Activated CD4-positive, alpha-beta memory T cell treated with anti-CD3 and anti-CD28 coated beads for 36 hours (primary cell): ENCODE measurements at regions not wholly inside any gene's neighbourhood (a gene's known extent, or its start where the extent isn't known, plus 50 kb on each side); places are given as distances from the start of the nearest gene placed in this dataset.

ENCODE experiments used
- CTCF ChIA-PET: fragments of 350-600 bp; sonication (Branson Sonifier 250); formaldehyde crosslinking; loops from one replicate; lab custom pipeline; 2021; ENCODE audit warnings: antibody characterized with exemption, inconsistent platforms; lab: Charles Lee
- POLR2A ChIA-PET: fragments of 350-600 bp; sonication (Branson Sonifier 250); formaldehyde crosslinking; loops from one replicate; lab custom pipeline; 2021; ENCODE audit warnings: antibody characterized with exemption; lab: Charles Lee
- DNase-seq: peaks from one replicate; pipeline ENCODE4 v3.0.0-alpha.2; 2020
- H3K27ac Mint-ChIP-seq: one replicate; pipeline ENCODE4 v1.8.0; 2021; ENCODE audit warnings: mixed read lengths
- H3K27me3 Mint-ChIP-seq: one replicate; pipeline ENCODE4 v1.8.0; 2021; ENCODE audit warnings: mixed read lengths
- H3K36me3 Mint-ChIP-seq: one replicate; pipeline ENCODE4 v1.8.0; 2021; ENCODE audit warnings: mixed read lengths
- H3K4me1 Mint-ChIP-seq: one replicate; pipeline ENCODE4 v1.8.0; 2021; ENCODE audit warnings: low read depth, mixed read lengths
- H3K4me3 Mint-ChIP-seq: one replicate; pipeline ENCODE4 v1.8.0; 2021; ENCODE audit warnings: mild to moderate bottlenecking, mixed read lengths
- H3K9me3 Mint-ChIP-seq: one replicate; pipeline ENCODE4 v1.8.0; 2021; ENCODE audit warnings: mixed read lengths
- intact Hi-C: fragments of 100-400 bp; cut with micrococcal nuclease; formaldehyde crosslinking; loops from one replicate; pipeline ENCODE4 v1.15.1; 2023

GRCh38 chr6:87832025-87832825 is 130.2 kb upstream of the AKIRIN2 start:
- DNase-seq = no peak
- POLR2A ChIA-PET = no interaction called here
- Mint-ChIP-seq H3K27me3 (no peaks in the 10 kb centered on the region), H3K27ac (peak overlapping the region; percentile 10), H3K4me3 (peak overlapping the region; percentile 57), H3K9me3 (no peaks in the 10 kb centered on the region), H3K36me3 (no peaks in the 10 kb centered on the region), H3K4me1 (peaks cover 10% of the 10 kb centered on the region)
- CTCF ChIA-PET = interaction anchor here (0.6 to 2.2 kb wide), 16 partner anchors 8 to 1039 kb away, joined by 3 to 9 read pairs (median 3); no protein-coding TSS in a partner anchor
- intact Hi-C loops = loop anchor here (2.0 to 5.0 kb wide), 2 partner anchors 335 to 949 kb away; partner anchors contain the start of gene CNR1

- ChIA-PET CTCF (interaction anchor here (0.7 to 2.2 kb wide), 4 partner anchors 24 to 949 kb away, joined by 3 to 9 read pairs (median 6); no protein-coding TSS in a partner anchor), POLR2A (no interaction called here)
- Mint-ChIP-seq H3K4me1 (peaks cover 17% of the 10 kb centered on the region), H3K27me3 (no peaks in the 10 kb centered on the region), H3K9me3 (no peaks in the 10 kb centered on the region), H3K27ac (no peak overlapping the region), H3K4me3 (no peak overlapping the region), H3K36me3 (no peaks in the 10 kb centered on the region)
- DNase-seq = no peak
- intact Hi-C loops = loop anchor here (5.0 kb wide), 1 partner anchor 336 kb away; the partner anchor contains the start of gene CNR1
Observed at GRCh38 chr6:87830907-87831306, 128.9 kb upstream of the AKIRIN2 start.

GRCh38 chr6:87829622-87830121 is 127.6 kb upstream of the AKIRIN2 start:
- DNase-seq = no peak
- Mint-ChIP-seq H3K4me1 (peaks cover 29% of the 10 kb centered on the region), H3K4me3 (no peak overlapping the region), H3K9me3 (no peaks in the 10 kb centered on the region), H3K27me3 (no peaks in the 10 kb centered on the region), H3K36me3 (no peaks in the 10 kb centered on the region), H3K27ac (no peak overlapping the region)
- intact Hi-C loops = loop anchor here (5.0 kb wide), 1 partner anchor 338 kb away; the partner anchor contains the start of gene CNR1
- ChIA-PET POLR2A (no interaction called here), CTCF (no interaction called here)

- Mint-ChIP-seq H3K36me3 (no peaks in the 10 kb centered on the region), H3K9me3 (no peaks in the 10 kb centered on the region), H3K27me3 (no peaks in the 10 kb centered on the region), H3K4me3 (no peak overlapping the region), H3K4me1 (peaks cover 29% of the 10 kb centered on the region), H3K27ac (no peak overlapping the region)
- ChIA-PET CTCF (no interaction called here), POLR2A (no interaction called here)
- no peak for DNase-seq
- intact Hi-C loops = no loop called here
Observed at GRCh38 chr6:87828044-87828443, 126.0 kb upstream of the AKIRIN2 start.

GRCh38 chr6:87827346-87827745 is 125.3 kb upstream of the AKIRIN2 start:
- Mint-ChIP-seq H3K4me3 (no peak overlapping the region), H3K4me1 (peaks cover 26% of the 10 kb centered on the region), H3K9me3 (no peaks in the 10 kb centered on the region), H3K27me3 (no peaks in the 10 kb centered on the region), H3K36me3 (no peaks in the 10 kb centered on the region), H3K27ac (no peak overlapping the region)
- POLR2A ChIA-PET = no interaction called here
- CTCF ChIA-PET = no interaction called here
- intact Hi-C loops = no loop called here
- no peak for DNase-seq

GRCh38 chr6:87826424-87826823 is 124.4 kb upstream of the AKIRIN2 start:
- Mint-ChIP-seq H3K9me3 (no peaks in the 10 kb centered on the region), H3K36me3 (no peaks in the 10 kb centered on the region), H3K27ac (no peak overlapping the region), H3K4me3 (no peak overlapping the region), H3K27me3 (no peaks in the 10 kb centered on the region), H3K4me1 (peaks cover 21% of the 10 kb centered on the region)
- ChIA-PET CTCF (no interaction called here), POLR2A (no interaction called here)
- intact Hi-C loops = no loop called here
- no peak for DNase-seq

- H3K4me3 Mint-ChIP-seq = no peak overlapping the region
- no peaks in the 10 kb centered on the region for H3K9me3 Mint-ChIP-seq
- CTCF ChIA-PET = interaction anchor here (1.0 kb wide), 1 partner anchor 69 kb away, joined by 4 read pairs; no protein-coding TSS in a partner anchor
- DNase-seq = no peak
- POLR2A ChIA-PET = no interaction called here
- H3K27ac Mint-ChIP-seq = no peak overlapping the region
- H3K36me3 Mint-ChIP-seq = no peaks in the 10 kb centered on the region
- peaks cover 19% of the 10 kb centered on the region for H3K4me1 Mint-ChIP-seq
- intact Hi-C loops = loop anchor here (1.0 kb wide), 1 partner anchor 18 kb away; no protein-coding TSS in a partner anchor
- no peaks in the 10 kb centered on the region for H3K27me3 Mint-ChIP-seq
Observed at GRCh38 chr6:87825821-87826221, 123.8 kb upstream of the AKIRIN2 start.

GRCh38 chr6:87824958-87825491 is 123.0 kb upstream of the AKIRIN2 start:
- intact Hi-C loops = loop anchor here (1.0 kb wide), 1 partner anchor 17 kb away; no protein-coding TSS in a partner anchor
- Mint-ChIP-seq H3K27me3 (no peaks in the 10 kb centered on the region), H3K4me1 (peaks cover 19% of the 10 kb centered on the region), H3K36me3 (no peaks in the 10 kb centered on the region), H3K9me3 (no peaks in the 10 kb centered on the region), H3K27ac (peak overlapping the region; percentile 3), H3K4me3 (no peak overlapping the region)
- CTCF ChIA-PET = interaction anchor here (1.0 kb wide), 1 partner anchor 68 kb away, joined by 4 read pairs; no protein-coding TSS in a partner anchor
- POLR2A ChIA-PET = no interaction called here
- no peak for DNase-seq

- Mint-ChIP-seq H3K27me3 (no peaks in the 10 kb centered on the region), H3K4me1 (peaks cover 19% of the 10 kb centered on the region), H3K9me3 (no peaks in the 10 kb centered on the region), H3K27ac (no peak overlapping the region), H3K36me3 (no peaks in the 10 kb centered on the region), H3K4me3 (no peak overlapping the region)
- intact Hi-C loops = no loop called here
- ChIA-PET POLR2A (no interaction called here), CTCF (no interaction called here)
- no peak for DNase-seq
Observed at GRCh38 chr6:87822011-87822410, 120.0 kb upstream of the AKIRIN2 start.

- no peak for DNase-seq
- peaks cover 8% of the 10 kb centered on the region for H3K4me1 Mint-ChIP-seq
- no peaks in the 10 kb centered on the region for H3K9me3 Mint-ChIP-seq
- H3K27ac Mint-ChIP-seq = no peak overlapping the region
- POLR2A ChIA-PET = no interaction called here
- H3K4me3 Mint-ChIP-seq = no peak overlapping the region
- CTCF ChIA-PET = interaction anchor here (0.6 kb wide), 1 partner anchor 88 kb away, joined by 3 read pairs; no protein-coding TSS in a partner anchor
- H3K27me3 Mint-ChIP-seq = peaks cover 3% of the 10 kb centered on the region
- intact Hi-C loops = no loop called here
- no peaks in the 10 kb centered on the region for H3K36me3 Mint-ChIP-seq
Observed at GRCh38 chr6:87820343-87820984, 118.4 kb upstream of the AKIRIN2 start.

- intact Hi-C loops = no loop called here
- H3K27ac Mint-ChIP-seq = no peak overlapping the region
- no peaks in the 10 kb centered on the region for H3K9me3 Mint-ChIP-seq
- ChIA-PET CTCF (interaction anchor here (0.8 kb wide), 1 partner anchor 10 kb away, joined by 3 read pairs; no protein-coding TSS in a partner anchor), POLR2A (no interaction called here)
- H3K36me3 Mint-ChIP-seq = no peaks in the 10 kb centered on the region
- no peak for DNase-seq
- H3K4me1 Mint-ChIP-seq = no peaks in the 10 kb centered on the region
- H3K4me3 Mint-ChIP-seq = no peak overlapping the region
- H3K27me3 Mint-ChIP-seq = peaks cover 9% of the 10 kb centered on the region
Observed at GRCh38 chr6:87817183-87817582, 115.2 kb upstream of the AKIRIN2 start.

- Mint-ChIP-seq H3K27me3 (peaks cover 15% of the 10 kb centered on the region), H3K9me3 (no peaks in the 10 kb centered on the region), H3K4me1 (no peaks in the 10 kb centered on the region), H3K4me3 (no peak overlapping the region), H3K27ac (no peak overlapping the region), H3K36me3 (no peaks in the 10 kb centered on the region)
- no peak for DNase-seq
- intact Hi-C loops = no loop called here
- POLR2A ChIA-PET = no interaction called here
- CTCF ChIA-PET = interaction anchor here (1.2 kb wide), 1 partner anchor 17 kb away, joined by 3 read pairs; no protein-coding TSS in a partner anchor
Observed at GRCh38 chr6:87815449-87815848, 113.4 kb upstream of the AKIRIN2 start.
